ENCODE measurements at regions not wholly inside any gene's neighbourhood (a gene's known extent, or its start where the extent isn't known, plus 50 kb on each side); places are given as distances from the start of the nearest gene placed in this dataset.

- no peak for TF ChIP-seq CTCF (IDR thresholded peaks at IDR 0.05; ENCODE audit: control extremely low read depth in 1 of 3, insufficient read depth in 1 of 3, low read depth in 1 of 3, low read length in 3 of 3)
- no peak for TF ChIP-seq BRCA1 (IDR thresholded peaks at IDR 0.05; ENCODE audit: low read depth, low read length)
- TF ChIP-seq SRF (IDR thresholded peaks at IDR 0.05; ENCODE audit: low read depth, low read length), result no peak
- no peak for TF ChIP-seq SIN3A (conservative IDR thresholded peaks at IDR 0.05 in 1 of 2, IDR thresholded peaks at IDR 0.05 in 1 of 2; ENCODE audit: low read depth in 1 of 2, low read length in 2 of 2)
- TF ChIP-seq JUND (IDR thresholded peaks at IDR 0.05; ENCODE audit: low read length), result no peak
- no peak for TF ChIP-seq MAFK (IDR thresholded peaks at IDR 0.05; ENCODE audit: low read depth, low read length)
Observed at GRCh38 chr13:36769126-36769525, 49.9 kb upstream of the RFXAP start.

Measured in H1 (cell line).